Upper lobe of left lung (tissue), 4 donors: ENCODE measurements at regions not wholly inside any gene's neighbourhood (a gene's known extent, or its start where the extent isn't known, plus 50 kb on each side); places are given as distances from the start of the nearest gene placed in this dataset.

ENCODE experiments used
- CTCF ChIP-seq, 6 experiments: fragments of 450-650 bp in 4 of 6; fragments of 200-600 bp in 2 of 6; sonication (generic) in 2 of 6; IDR thresholded peaks; one replicate each; pipeline ENCODE4 v1.5.1; 2016 to 2019; ENCODE audit warnings: antibody characterized with exemption in 6 of 6
- EP300 ChIP-seq, 4 donors: sonication (generic); formaldehyde crosslinking; IDR thresholded peaks; one replicate each; pipeline ENCODE4 v1.5.1; 2017; ENCODE audit warnings: antibody characterized with exemption in 4 of 4, control low read depth in 2 of 4
- POLR2A ChIP-seq, 4 donors: fragments of 450-650 bp; IDR thresholded peaks; one replicate each; pipeline ENCODE4 v1.5.1; 2016 to 2017; ENCODE audit warnings: antibody characterized with exemption in 4 of 4, mild to moderate bottlenecking in 2 of 4
- POLR2AphosphoS5 ChIP-seq, 2 donors: sonication (generic); formaldehyde crosslinking; IDR thresholded peaks; one replicate each; pipeline ENCODE4 v1.5.1; 2017; ENCODE audit warnings: antibody characterized with exemption in 2 of 2

GRCh38 chr2:150063432-150063889 is 424.0 kb downstream of the RND3 start:
- no peak for TF ChIP-seq POLR2A (IDR thresholded peaks at IDR 0.05)
- no peak for TF ChIP-seq CTCF (IDR thresholded peaks at IDR 0.05)
- no peak for TF ChIP-seq POLR2AphosphoS5 (IDR thresholded peaks at IDR 0.05)
- no peak for TF ChIP-seq EP300 (IDR thresholded peaks at IDR 0.05)
